Muscle layer of colon (tissue), 2 donors: ENCODE measurements at regions not wholly inside any gene's neighbourhood (a gene's known extent, or its start where the extent isn't known, plus 50 kb on each side); places are given as distances from the start of the nearest gene placed in this dataset.

Experiments
- H3K27ac ChIP-seq: one replicate; pipeline ENCODE4 v1.7.0; 2013; ENCODE audit warnings: low read depth, mild to moderate bottlenecking, low read length, moderate library complexity
- H3K27me3 ChIP-seq, 2 donors: one replicate each; pipeline ENCODE4 v1.7.0; 2013; ENCODE audit warnings: low read length in 2 of 2, mild to moderate bottlenecking in 2 of 2; ENCODE audit not compliant: insufficient read depth in 2 of 2, control insufficient read depth in 1 of 2
- H3K36me3 ChIP-seq: one replicate; pipeline ENCODE4 v1.7.0; 2013; ENCODE audit warnings: mild to moderate bottlenecking, low read length; ENCODE audit not compliant: insufficient read depth
- H3K4me1 ChIP-seq: one replicate; pipeline ENCODE4 v1.7.0; 2013; ENCODE audit warnings: mild to moderate bottlenecking, low read length; ENCODE audit not compliant: insufficient read depth
- H3K4me3 ChIP-seq, 2 donors: one replicate each; pipeline ENCODE4 v1.7.0; 2013; ENCODE audit warnings: low read length in 2 of 2, low read depth in 1 of 2, mild to moderate bottlenecking in 1 of 2, moderate library complexity in 1 of 2
- H3K9ac ChIP-seq: one replicate; pipeline ENCODE4 v1.7.0; 2013; ENCODE audit warnings: low read length
- H3K9me3 ChIP-seq: one replicate; pipeline ENCODE4 v1.7.0; 2013; ENCODE audit warnings: mild to moderate bottlenecking, low read length
- donor health status: abdominal sarcoma.
- donor health status: Adenocarcinoma of cecum.

GRCh38 chr11:122183933-122184332, 67.9 kb upstream of the BLID start:
- no peak overlapping the region for H3K27ac ChIP-seq
- H3K9me3 ChIP-seq: no peaks in the 10 kb centered on the region
- no peaks in the 10 kb centered on the region for H3K27me3 ChIP-seq
- no peak overlapping the region for H3K9ac ChIP-seq
- H3K4me3 ChIP-seq: no peak overlapping the region
- peaks cover 25% of the 10 kb centered on the region for H3K4me1 ChIP-seq
- H3K36me3 ChIP-seq: peaks cover 5% of the 10 kb centered on the region

GRCh38 chr11:122181893-122182292, 65.9 kb upstream of the BLID start:
- Histone ChIP-seq H3K4me3 (no peak overlapping the region), H3K4me1 (peaks cover 28% of the 10 kb centered on the region), H3K36me3 (peaks cover 5% of the 10 kb centered on the region), H3K27ac (no peak overlapping the region), H3K27me3 (no peaks in the 10 kb centered on the region), H3K9ac (no peak overlapping the region), H3K9me3 (no peaks in the 10 kb centered on the region)

- H3K4me3 ChIP-seq: no peak overlapping the region
- peaks cover 29% of the 10 kb centered on the region for H3K4me1 ChIP-seq
- H3K27ac ChIP-seq: no peak overlapping the region
- no peaks in the 10 kb centered on the region for H3K27me3 ChIP-seq
- H3K9me3 ChIP-seq: no peaks in the 10 kb centered on the region
- H3K9ac ChIP-seq: no peak overlapping the region
- H3K36me3 ChIP-seq: peaks cover 5% of the 10 kb centered on the region
Measured at GRCh38 chr11:122181372-122181771, 65.4 kb upstream of the BLID start.

DNA sequence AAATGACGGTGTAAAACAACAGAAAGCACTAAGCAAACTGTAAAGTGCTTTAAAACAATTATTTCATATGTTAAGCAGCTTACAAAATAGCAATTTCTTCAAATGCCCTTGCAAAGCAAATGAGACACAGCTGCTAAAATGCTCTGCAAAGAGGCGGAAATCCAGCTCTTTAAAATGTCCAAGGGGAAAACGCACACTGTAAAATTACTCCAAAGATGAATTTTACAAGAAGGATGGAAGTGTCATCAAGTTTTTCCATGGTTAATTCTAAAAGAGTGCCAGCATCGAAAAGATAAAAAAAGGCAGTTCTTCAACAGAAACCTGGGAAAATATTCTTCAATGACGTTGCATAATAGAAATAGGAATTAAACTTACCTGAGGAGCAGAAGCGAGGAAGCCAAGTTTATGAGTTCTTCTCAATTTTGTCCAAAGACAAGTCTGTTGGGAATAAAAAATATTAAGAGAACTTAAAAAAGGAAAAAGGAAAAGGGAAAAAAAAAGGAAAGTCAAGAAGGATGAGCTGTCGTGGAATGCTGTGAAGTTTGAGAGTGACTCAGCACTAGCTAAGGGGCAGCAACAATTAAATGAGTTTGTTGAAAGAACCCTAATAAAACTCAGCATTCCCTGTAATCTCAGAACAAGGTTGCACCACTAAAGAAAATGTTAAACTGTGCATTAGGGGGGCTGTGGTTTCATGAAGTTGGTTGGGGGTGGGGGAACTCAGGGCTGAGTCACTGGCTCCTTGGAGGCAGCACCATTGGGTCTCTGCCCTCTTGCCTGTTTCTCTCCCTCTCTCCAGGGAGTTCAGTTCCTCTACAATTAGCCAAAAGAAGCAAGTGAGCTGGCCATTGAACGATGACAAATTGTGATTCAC, 64.2 kb upstream of the BLID start:
- Histone ChIP-seq H3K9ac (no peak overlapping the region), H3K27me3 (no peaks in the 10 kb centered on the region), H3K36me3 (peaks cover 2% of the 10 kb centered on the region), H3K27ac (no peak overlapping the region), H3K4me1 (peaks cover 29% of the 10 kb centered on the region), H3K4me3 (no peak overlapping the region), H3K9me3 (no peaks in the 10 kb centered on the region)

- peaks cover 29% of the 10 kb centered on the region for H3K4me1 ChIP-seq
- no peaks in the 10 kb centered on the region for H3K36me3 ChIP-seq
- no peak overlapping the region for H3K4me3 ChIP-seq
- H3K9me3 ChIP-seq: no peaks in the 10 kb centered on the region
- no peaks in the 10 kb centered on the region for H3K27me3 ChIP-seq
- no peak overlapping the region for H3K9ac ChIP-seq
- H3K27ac ChIP-seq: no peak overlapping the region
Measured at GRCh38 chr11:122178795-122179194, 62.8 kb upstream of the BLID start.

DNA sequence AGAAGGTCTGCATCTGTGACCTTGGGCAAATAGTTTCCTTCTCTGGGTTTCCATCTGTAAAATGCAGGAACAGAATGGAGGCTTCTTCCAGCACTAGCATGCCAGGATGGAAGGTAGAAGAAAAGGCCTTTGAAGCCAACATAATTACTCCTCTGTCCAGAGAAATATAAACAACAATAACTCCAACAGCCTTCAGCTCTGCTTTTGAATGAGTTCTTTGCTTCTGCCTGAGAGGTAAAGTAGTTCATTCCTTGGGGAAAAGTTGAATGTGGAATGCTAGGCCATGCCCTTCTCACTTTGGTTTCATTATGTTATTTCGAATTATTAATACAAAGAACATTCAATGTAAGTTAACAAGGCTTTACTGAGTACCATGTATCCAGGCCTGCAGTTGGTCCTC, 61.2 kb upstream of the BLID start:
- H3K4me1 ChIP-seq: peaks cover 29% of the 10 kb centered on the region

GRCh38 chr11:122176651-122177050, 60.6 kb upstream of the BLID start:
- no peaks in the 10 kb centered on the region for H3K9me3 ChIP-seq
- no peak overlapping the region for H3K9ac ChIP-seq
- H3K4me1 ChIP-seq: peaks cover 29% of the 10 kb centered on the region

More for the DNA sequence above, 61.2 kb upstream of the BLID start:
- Histone ChIP-seq H3K9me3 (no peaks in the 10 kb centered on the region), H3K27ac (no peak overlapping the region), H3K36me3 (no peaks in the 10 kb centered on the region), H3K27me3 (no peaks in the 10 kb centered on the region), H3K9ac (no peak overlapping the region), H3K4me3 (no peak overlapping the region)

DNA sequence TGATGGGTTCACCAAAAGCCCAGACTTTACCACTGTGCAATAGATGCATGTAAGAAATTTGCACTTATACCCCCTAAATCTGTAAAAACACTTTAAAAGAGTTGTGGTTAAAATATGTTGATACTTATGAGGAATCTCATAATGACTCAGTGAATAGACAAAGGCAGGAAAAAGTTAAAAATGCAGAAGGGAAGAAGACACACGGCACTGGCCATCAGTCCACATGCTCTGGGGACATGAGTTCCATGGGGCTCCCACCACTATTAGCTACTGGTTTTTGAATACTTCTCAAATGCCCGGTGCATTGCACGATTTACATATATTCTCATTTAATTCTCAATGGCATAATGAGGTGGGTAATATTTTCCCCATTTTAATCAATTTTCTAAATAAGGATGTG, 59.3 kb upstream of the BLID start:
- Histone ChIP-seq H3K4me1 (peaks cover 20% of the 10 kb centered on the region), H3K27me3 (no peaks in the 10 kb centered on the region)

More at GRCh38 chr11:122176651-122177050, 60.6 kb upstream of the BLID start:
- Histone ChIP-seq H3K27ac (no peak overlapping the region), H3K36me3 (no peaks in the 10 kb centered on the region), H3K27me3 (no peaks in the 10 kb centered on the region), H3K4me3 (no peak overlapping the region)

GRCh38 chr11:122173587-122173986, 57.6 kb upstream of the BLID start:
- Histone ChIP-seq H3K36me3 (no peaks in the 10 kb centered on the region), H3K4me1 (peaks cover 7% of the 10 kb centered on the region), H3K4me3 (no peak overlapping the region), H3K27ac (no peak overlapping the region), H3K9ac (no peak overlapping the region), H3K27me3 (no peaks in the 10 kb centered on the region), H3K9me3 (no peaks in the 10 kb centered on the region)

More for the DNA sequence above, 59.3 kb upstream of the BLID start:
- no peak overlapping the region for H3K27ac ChIP-seq
- H3K9ac ChIP-seq: no peak overlapping the region
- H3K36me3 ChIP-seq: no peaks in the 10 kb centered on the region
- no peaks in the 10 kb centered on the region for H3K9me3 ChIP-seq
- H3K4me3 ChIP-seq: no peak overlapping the region

GRCh38 chr11:122173074-122173450, 57.0 kb upstream of the BLID start:
- H3K9ac ChIP-seq: no peak overlapping the region
- H3K9me3 ChIP-seq: no peaks in the 10 kb centered on the region
- H3K4me1 ChIP-seq: peaks cover 7% of the 10 kb centered on the region
- no peaks in the 10 kb centered on the region for H3K36me3 ChIP-seq
- no peak overlapping the region for H3K27ac ChIP-seq
- no peak overlapping the region for H3K4me3 ChIP-seq
- H3K27me3 ChIP-seq: no peaks in the 10 kb centered on the region

- H3K4me1 ChIP-seq: peaks cover 7% of the 10 kb centered on the region
- no peaks in the 10 kb centered on the region for H3K9me3 ChIP-seq
- H3K36me3 ChIP-seq: no peaks in the 10 kb centered on the region
- H3K4me3 ChIP-seq: no peak overlapping the region
- no peaks in the 10 kb centered on the region for H3K27me3 ChIP-seq
- H3K9ac ChIP-seq: no peak overlapping the region
- no peak overlapping the region for H3K27ac ChIP-seq
Measured at GRCh38 chr11:122172352-122173073, 56.5 kb upstream of the BLID start.
